T1000 (cell line): ENCODE measurements at regions not wholly inside any gene's neighbourhood (a gene's known extent, or its start where the extent isn't known, plus 50 kb on each side); places are given as distances from the start of the nearest gene placed in this dataset.
A peak's percentile ranks its signal among the peaks of the same experiment; 100 is the strongest.

Experiments
- DNase-seq: peaks from one replicate; lab custom pipeline; 2025; ENCODE audit warnings: mixed read lengths; lab: John Stamatoyannopoulos, UW

DNA sequence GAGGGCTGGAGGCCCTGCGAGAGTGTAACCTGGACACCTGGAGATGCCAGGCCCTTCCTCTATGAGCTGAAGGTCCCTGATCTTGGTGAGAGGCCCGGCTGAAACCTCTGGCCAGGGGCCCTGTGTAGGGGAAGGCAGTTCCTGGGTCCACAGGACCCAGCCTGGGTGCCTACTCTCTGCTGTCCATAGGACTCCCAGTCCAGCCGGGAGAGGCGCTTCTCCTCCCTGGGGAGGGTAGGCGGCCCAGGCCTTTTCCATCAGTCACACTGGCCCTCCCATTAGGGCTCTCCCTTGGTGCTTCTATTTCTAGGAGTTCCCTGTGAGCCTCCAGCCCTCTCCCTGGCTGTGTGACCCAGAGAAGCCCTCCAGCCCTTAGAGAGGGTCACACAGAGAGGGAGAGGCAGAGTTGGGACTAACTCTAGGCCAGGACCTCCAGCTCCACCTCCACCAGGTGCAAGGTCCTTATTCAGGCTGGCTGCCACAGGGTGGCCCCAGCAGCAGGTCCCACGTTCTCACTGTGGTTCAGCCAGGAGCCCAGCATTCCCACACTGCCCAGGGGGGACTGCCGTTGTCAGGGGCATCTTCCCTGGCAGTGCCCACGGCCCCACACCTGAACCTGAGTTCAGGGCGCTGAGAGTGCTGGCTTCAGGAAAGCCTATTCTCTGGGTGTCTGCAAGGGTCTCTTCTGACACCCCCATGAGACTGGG lies 146.8 kb downstream of the SMAD6 start:
- no peak for DNase-seq

DNA sequence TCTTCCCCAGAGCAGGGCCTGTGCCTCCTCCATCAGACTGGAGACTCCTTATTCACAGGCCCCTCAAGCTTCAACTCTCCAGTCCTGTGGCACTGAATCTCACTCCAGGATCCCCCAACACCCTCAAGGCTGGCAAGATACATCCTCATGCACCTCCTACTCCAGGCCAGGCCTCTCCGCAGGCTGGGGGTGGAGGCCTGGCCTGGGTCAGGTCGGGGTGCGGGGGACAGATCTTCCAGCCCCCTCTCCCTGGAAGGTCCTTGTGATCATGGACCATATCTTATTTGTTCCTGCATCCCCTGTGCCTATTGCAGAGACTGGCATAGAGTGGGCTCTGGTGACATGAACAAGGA lies 147.3 kb downstream of the SMAD6 start:
- DNase-seq, result no peak

DNA sequence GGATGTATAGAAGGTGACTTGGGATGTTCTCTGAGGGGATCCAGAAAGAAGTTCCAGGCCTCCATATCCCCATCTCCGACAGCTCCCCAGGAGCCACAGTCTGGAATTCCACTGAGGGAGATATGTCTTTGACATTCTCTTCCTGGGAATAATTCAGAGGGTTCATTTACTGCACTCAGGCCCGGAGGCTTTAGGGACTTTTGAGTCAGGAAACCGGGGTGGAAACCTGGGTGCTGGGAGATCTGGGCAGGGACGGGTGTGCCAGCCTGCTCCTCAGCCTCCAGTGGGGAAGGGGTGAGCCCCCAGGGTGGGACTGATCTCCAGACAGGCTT lies 147.7 kb downstream of the SMAD6 start:
- DNase-seq, result no peak

DNA sequence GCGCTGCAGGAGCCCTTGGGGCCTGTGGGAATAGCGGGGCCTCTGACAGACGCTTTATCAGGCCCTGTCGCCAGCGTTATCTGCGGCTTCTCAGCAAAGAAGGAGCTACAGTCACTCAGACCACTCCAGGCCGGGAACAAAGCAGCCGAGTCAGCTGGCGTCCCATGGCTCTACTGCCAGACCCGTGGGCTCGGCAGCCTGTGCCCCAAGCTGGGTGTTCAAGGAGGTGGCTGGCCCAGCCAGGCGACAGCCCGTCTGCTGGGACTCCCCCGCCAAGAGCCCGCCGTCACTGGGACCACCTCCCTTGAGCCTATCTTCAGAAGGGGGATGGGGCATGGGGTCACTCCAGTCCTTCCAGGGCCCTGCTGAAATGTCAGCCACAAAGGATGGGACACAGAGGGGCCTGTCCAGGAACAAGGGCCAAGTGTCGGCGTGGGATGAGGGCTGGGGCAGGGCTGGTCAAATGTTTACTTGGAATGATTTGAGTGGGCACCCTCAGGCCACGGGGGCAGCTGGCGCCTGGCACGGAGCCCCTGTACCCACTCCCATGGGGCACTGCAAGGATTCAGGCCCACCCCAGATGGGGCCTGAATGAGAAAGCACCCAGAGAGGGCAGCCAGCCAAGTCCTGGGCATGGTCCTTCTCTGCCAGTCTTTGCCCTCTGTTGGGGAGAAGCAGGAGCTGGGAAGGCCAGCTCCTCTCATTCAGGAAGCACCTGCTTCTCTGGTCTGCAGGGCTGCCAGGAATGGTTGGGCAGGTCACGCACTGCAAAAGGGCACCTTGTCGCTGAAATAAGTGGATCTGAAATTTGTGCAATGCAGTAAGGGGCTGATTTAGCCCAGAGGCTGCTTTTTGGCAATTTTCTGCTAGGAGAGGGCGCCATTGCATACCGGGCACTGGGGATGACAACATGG lies 148.3 kb downstream of the SMAD6 start:
- no peak for DNase-seq

DNA sequence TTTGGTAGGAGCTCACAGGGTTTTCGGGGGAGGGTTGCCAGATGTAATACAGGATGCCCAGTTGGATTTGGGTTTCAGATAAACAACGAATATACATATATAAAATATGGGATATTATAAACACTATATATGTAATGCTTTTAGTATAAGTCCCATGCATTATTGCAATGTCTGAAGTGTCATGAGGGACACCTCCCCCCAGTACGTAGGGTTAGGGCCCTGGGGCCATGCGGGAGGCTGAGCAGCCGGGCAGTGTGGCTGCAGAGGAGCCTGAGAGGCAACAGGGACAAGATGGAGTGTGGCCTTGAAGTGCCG lies 148.9 kb downstream of the SMAD6 start:
- no peak for DNase-seq

DNA sequence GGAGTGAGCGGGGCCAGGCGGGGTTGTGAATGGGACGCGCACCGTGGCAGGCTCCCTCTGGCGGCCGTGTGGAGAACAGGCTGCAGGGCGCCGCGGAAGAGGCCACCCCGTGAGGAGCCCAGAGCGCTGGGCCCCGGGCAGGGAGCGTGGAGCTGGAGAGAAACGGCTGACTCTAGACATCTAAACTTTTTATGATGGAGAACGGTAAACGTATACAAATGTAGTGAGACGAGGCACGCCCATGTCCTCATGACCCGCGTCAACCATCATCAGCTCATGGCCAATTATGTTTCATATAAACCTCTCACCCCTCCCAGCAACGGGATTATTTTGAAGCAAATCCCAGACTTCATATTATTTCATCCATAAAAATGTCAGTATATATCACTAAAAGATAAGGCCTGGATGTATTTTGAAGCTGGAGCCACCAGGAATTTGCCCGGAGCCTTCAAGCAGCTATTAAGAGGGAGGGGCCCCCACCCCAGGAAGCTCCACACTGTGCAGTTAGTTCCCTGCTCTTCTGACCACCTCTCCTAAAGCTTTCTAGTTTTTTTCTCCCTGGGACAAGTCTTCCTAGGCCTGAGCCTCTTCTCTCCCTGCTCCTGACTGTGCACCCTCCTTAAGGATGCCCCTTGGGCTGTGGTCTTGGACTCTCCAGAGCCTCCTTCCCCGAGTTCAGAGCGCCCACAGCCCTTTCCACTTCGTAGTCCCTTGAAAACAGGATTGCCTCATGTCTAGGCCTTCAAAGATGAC lies 149.5 kb downstream of the SMAD6 start:
- peak; percentile 65 for DNase-seq

DNA sequence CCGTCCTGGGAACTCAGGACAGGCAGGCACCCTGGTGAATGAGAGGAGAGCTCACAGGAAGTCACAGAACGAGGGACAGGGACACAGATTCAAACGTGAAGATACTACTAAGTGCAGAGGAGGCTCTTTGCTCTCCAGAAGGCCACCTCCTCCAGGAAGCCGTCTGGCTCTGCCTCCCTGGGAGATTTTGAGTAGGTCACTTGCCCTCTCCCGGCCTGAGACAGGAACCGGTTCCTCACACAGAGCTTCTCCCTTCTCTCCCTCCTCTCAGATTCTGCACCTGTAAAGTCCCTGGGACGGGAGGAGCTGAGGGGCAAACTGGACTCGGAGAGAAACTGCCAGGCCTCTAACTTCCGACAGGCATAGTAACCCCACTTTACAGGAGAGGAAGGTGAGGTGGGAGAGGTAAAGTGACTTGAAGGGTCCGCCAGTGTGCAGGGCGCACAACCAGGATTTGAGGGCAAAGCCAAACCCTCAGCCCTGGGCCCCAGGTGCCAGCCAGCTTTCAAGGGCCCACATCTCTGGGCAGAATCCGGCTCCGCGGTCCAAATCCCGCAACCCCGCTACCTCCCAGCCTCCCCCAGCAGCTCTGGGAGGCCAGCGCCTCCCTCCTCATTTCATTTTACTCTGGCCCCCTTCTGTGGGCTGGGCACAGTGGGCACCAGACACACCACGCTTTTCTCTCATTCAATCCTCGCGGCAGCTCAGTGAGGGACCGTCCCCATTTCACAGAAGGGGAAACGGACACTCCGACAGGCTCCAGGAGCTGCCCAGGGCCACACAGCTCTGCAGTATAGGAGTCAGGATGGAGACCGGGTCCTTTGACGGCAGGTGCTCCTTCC lies 150.2 kb downstream of the SMAD6 start:
- DNase-seq, result no peak

DNA sequence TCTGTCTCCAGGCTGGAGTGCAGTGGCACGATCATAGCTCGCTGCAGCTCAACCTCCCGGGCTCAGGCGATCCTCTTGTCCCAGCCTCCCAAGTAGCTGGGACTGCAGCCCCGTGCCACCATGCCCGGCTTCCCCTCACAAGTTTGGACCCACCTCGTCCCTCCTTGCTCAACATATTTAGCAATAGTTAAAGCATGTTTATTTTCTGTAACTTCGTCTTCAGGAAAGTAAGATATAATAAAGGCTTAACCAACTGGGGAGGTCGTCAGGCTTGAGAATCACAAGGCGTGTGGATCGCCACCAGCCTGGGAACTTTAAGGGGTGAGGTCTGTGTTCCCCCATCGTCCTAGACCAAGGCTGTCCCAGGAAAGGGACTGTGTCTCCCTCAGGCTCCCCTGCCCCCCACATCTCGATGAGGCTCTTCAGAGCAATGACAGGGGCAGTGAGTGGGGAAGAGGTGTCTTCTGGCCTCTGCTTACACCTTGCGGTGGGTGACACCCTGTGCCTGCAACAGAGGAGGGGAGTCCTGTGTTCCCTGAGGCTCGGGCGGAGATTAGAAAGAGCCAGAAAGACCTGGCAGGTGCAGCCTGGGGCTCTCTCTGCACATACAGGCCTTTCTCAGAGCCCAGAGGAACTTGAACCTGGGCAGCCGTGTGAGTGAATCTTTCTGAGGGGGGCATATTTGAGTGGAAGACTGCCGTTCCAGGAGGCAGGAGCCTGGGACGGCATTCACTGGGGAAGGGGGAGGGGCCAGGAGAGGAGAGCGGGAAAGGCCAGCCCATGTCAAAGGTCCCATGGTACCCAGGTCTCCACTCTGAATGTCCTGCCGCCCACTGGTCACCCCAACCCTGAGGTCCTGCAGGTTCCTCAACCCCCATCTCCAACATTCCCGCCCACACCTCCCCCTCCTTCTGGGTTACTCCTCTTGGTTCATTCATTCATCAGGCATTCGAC lies 152.3 kb downstream of the SMAD6 start:
- DNase-seq, result no peak

DNA sequence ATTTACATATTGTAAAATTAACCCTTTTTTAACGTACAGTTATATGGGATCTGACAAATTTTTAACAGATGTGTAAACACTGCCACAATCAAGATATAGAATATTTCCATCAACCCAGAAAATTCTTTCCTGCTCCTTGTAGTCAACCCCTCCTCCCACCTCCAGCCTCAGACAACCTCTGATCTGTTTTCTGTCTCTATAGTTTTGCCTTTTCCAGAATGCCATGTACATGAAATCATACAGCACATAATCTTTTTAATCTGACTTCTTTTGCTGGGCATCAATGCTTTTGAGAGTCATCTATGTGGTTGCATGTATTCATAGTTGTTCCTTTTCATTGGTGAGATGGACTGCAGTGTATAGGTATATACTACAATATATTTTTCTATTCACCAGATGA lies 153.0 kb downstream of the SMAD6 start:
- DNase-seq, result no peak

DNA sequence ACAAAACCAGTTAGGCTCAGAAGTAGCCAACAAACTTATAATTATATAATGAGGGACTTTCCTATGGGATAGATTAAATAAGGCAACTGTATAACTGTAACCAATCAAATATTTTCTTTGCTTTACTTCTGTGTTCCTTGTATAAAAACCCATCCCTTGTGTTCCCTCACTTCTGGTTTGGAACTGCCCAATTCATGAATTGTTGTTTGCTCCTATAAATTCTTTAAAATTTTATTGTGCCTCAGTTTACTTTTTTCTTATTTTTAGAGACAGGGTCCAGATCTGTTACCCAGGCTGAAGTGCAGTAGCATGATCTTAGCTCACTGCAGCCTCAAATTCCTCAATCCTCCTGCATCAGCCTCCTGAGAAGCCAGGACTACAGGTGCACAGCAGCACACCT lies 155.7 kb downstream of the SMAD6 start:
- DNase-seq, result no peak

DNA sequence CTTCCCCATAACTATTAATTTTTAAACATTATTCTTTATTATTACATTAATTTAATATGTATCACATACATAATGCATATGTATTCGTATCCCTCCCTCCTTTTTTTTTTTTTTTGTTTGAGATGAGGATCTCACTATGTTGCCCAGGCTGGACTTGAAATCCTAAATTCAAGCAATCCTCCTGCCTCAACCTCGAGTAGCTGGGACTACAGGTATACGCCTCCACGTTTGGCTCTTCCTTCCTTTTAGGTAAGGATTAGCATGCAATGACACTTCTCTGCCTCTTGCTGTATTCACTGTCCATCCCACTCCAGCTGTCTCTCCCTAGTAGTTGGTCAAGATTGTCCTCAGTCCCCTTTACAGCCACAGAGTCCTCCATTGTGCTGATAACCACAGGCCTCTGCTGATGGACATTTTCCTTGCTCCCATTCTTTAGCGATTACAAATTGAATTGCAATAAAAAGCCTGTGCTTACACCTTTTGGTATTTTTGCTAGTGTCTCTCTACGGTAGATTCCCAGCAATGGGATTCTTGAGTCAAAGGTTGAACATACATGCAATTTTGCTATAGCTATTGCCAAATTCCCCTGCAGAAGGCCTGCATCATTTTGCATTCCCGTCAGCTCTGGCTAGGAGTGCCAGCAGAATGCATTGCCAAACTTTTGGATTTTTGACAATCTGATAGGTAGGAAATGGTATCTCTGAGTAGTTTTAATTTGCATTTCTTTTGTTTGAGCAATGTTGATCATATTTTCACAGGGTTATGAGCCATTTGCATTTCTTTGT lies 156.6 kb downstream of the SMAD6 start:
- no peak for DNase-seq

DNA sequence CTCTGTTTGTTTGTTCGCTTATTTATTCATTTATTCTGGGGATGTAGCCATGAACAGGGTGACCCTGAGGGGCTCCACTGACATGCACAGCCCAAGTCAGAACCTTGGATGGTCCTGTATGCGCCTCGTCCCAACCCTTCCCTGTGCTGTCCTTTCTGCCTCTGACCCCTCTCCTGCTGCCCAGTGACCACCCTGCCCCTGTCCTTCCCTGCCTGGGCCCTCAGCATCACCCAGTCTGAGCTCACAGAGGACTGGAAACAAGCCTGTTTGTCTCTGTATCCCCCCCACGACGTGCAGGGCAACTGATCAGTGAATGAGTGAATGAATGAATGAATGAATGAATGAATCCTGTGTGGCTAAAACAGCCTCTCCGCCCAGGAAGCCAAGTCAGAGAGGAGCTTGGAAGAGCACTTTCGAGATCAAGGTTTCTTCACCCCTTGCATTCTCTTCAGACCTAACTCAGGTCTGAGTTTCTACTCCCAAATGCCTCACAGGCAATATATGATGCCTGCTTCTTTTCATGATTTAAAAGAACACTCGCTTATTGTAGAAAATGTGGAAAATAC lies 157.7 kb downstream of the SMAD6 start:
- no peak for DNase-seq

DNA sequence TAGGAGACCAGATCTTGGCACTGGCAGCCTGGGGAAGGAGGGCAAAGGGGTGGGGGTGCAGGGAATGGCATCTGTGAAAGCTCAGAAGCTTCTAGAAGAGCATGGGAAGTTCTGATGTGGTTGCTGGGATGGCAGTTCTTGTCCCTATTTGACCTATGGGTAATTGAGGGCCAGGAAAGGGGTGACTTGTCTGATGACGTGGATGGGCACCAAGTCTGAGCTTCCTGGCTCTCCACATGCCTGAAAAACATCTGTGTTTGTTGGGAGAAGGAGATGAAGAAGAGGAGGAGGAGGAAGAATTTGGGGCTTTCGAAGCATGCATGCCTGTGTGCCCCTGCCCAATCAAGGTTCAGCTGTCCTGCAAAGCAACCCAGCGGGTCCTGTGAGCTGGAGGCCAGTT lies 158.8 kb downstream of the SMAD6 start:
- DNase-seq, result no peak

DNA sequence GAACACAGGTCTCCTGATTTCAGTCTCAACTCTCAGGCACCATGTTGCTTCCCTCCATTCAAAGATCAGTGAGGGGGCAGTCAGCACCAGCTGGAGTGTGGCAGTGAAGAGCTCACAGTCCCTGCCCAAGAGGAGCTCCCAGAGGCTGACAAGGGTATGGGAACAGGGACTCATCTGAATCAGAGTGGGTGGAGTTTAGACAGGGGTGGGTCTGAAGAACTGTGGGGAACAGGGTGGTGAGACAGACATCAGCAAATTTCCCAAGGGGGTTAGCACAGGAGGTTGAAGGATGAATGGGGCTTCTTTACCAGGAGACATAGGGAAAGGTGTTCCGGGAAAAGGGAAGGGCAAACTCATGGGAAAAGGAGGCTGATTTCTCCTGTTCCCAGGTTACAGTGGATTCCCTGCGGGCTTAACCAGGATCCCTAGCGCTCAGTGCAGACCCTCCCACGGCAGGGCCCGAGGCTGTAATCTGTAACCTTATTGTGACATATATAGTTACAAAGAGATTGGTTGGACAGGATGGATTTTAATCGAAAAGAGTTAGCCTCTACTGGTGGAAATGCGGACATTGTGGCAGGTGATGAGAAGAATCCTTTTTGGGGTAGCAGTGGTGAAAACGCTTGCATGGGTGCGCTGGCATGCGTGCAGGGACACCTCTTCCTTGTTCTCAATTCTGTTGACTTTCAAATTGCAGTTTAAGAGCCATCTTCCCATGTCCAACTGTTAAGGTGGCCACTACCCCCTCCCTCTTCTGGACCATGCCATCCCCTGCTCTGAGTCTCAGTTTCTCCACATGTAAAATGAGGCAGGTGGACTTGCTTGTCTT lies 160.3 kb downstream of the SMAD6 start:
- no peak for DNase-seq

DNA sequence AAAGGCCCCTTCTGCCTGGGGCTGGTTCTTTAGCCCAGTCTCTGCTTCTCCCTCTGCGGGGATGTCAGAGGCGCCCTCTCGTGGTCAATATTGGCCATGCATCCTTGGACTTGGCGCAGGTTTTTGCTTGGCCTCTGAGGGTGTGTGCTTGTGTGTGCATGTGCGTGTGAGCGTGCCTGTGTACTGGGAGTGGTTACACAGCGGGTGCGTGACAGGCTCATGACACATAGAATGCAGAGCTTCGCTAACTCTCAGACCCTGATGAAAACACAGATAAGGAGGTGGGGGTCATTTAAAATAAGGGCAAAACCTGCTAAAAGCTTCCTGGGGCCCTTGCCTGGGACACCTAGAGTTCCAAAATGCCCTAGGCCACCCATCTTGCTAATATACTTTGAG lies 160.9 kb downstream of the SMAD6 start:
- peak; percentile 69 for DNase-seq

DNA sequence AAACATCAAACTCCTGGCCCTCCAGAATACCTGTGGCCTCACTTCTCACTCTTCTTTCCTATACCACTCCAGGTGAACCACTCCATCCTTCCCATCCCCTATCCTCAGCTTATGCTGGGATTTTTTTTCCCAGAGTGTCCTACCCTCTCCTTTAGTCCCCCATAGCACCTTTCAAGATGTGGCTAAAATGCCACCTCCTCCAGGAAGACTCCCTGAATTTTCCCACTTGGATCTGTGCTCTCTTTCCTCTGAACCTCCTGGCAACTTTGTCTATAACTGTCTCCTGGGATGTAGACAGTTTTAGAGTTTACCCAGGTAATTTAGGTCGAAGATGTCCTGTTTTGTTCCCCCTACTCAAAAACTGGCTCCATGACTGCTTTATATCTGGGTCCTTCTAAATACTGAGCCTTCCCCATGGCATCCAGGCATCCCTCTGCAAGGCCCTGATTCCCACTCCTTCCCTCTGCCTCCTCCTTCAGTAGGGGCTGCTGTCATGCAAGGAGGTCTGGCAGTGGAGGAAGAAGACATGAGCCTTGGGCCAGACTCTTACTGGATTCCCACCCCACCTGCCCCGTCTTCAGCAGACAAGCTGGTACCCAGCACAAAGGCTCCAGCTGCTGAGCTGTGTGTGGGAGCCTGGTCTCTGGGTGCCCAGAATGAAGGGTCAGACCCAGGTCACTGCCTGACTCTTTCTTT lies 161.5 kb downstream of the SMAD6 start:
- DNase-seq, result no peak

DNA sequence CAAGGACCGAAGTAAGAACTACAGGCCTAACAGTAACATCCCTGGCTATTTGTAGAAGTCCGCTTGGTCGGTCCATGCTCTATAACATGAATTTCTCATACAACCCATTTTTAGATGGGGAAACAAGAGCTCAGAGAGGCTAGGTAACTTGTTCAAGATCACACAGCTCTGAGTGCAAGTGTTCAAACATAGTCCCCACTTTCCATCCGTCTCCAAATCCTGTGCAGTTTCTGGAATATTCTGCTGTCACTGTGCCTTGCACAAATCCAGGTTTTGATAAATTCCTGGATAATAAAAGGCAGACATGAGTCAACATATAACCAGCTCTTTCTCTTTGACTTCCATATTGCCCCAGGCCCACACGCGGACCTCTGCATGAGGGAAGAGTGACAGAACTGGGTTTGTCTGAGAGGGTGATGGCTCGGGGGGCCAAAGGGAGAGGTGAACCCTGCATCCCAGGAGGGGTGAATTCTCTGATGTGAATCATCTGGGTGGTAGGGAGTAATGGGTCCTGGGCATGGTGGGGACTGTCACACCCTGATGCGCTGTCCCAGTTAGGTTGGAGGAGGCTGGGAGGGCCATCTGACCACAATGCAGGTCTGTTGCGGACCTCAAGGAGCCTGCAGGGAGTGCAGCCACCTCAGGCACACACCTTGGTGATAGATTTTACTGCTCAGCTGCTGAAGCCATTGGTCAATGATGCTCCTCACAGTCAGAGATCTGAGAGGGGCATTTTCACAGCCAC lies 162.2 kb downstream of the SMAD6 start:
- no peak for DNase-seq

DNA sequence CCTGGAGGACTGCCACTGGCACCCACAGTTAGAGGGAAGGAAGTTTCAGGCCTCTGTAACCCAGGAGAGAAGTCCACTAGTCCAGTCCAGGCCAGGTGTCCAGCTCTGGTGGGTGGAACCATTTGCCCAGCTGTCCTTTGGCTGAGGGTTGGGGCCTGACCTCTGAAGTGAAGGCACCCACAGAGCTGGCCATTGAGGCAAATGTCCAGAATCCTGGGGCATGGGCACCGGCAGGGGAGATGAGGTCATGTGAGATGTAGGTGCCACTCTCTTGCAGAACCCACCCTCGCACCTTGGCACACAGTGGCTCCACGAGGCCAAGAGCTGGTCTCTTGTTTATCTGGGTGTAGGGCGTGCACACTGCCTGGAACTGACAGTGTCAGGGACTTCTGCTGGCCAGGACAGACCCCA lies 162.8 kb downstream of the SMAD6 start:
- no peak for DNase-seq
